ENCODE measurements at regions not wholly inside any gene's neighbourhood (a gene's known extent, or its start where the extent isn't known, plus 50 kb on each side); places are given as distances from the start of the nearest gene placed in this dataset.

- no peak overlapping the region for H3K4me3 ChIP-seq
- WGBS: 98% methylated on average over 5 of the region's 5 CpGs
- no peaks in the 10 kb centered on the region for H3K27me3 ChIP-seq (replicated peaks; ENCODE audit: insufficient read depth)
- intact Hi-C loops (cut with DNase I): no loop called here
- TF ChIP-seq POLR2A (IDR thresholded peaks at IDR 0.05): no peak
- TF ChIP-seq POLR2AphosphoS5 (IDR thresholded peaks at IDR 0.05): no peak
- no peak for TF ChIP-seq CTCF (IDR thresholded peaks at IDR 0.05)
- no peaks in the 10 kb centered on the region for H3K4me1 ChIP-seq (replicated peaks)
- H3K36me3 ChIP-seq: no peaks in the 10 kb centered on the region
- no peaks in the 10 kb centered on the region for H3K9me3 ChIP-seq
- DNase-seq (ENCODE audit: low spot score): no peak
- no peak overlapping the region for H3K27ac ChIP-seq
Observed at GRCh38 chr5:4909086-4909485, 231.0 kb upstream of the ADAMTS16 start.

- Histone ChIP-seq H3K27me3 (replicated peaks; ENCODE audit: insufficient read depth) (no peaks in the 10 kb centered on the region), H3K36me3 (no peaks in the 10 kb centered on the region), H3K4me3 (no peak overlapping the region), H3K9me3 (no peaks in the 10 kb centered on the region), H3K4me1 (replicated peaks) (no peaks in the 10 kb centered on the region), H3K27ac (no peak overlapping the region)
- no peak for DNase-seq (ENCODE audit: low spot score)
- TF ChIP-seq CTCF (IDR thresholded peaks at IDR 0.05) (no peak), POLR2A (IDR thresholded peaks at IDR 0.05) (no peak), POLR2AphosphoS5 (IDR thresholded peaks at IDR 0.05) (no peak)
- WGBS: 82% methylated on average over 6 of the region's 6 CpGs
- intact Hi-C loops (cut with DNase I): no loop called here
Observed at GRCh38 chr5:4911646-4912403, 228.3 kb upstream of the ADAMTS16 start.

- DNase-seq (ENCODE audit: low spot score): no peak
- H3K27ac ChIP-seq: no peak overlapping the region
- no peaks in the 10 kb centered on the region for H3K36me3 ChIP-seq
- no peaks in the 10 kb centered on the region for H3K27me3 ChIP-seq (replicated peaks; ENCODE audit: insufficient read depth)
- H3K9me3 ChIP-seq: no peaks in the 10 kb centered on the region
- WGBS: 79% methylated on average over 5 of the region's 5 CpGs
- TF ChIP-seq POLR2AphosphoS5 (IDR thresholded peaks at IDR 0.05) (no peak), POLR2A (IDR thresholded peaks at IDR 0.05) (no peak), CTCF (IDR thresholded peaks at IDR 0.05) (no peak)
- H3K4me1 ChIP-seq (replicated peaks): no peaks in the 10 kb centered on the region
- intact Hi-C loops (cut with DNase I): no loop called here
- H3K4me3 ChIP-seq: no peak overlapping the region
Observed at GRCh38 chr5:4921929-4922328, 218.2 kb upstream of the ADAMTS16 start.

- Histone ChIP-seq H3K27me3 (replicated peaks; ENCODE audit: insufficient read depth) (no peaks in the 10 kb centered on the region), H3K4me3 (no peak overlapping the region), H3K36me3 (no peaks in the 10 kb centered on the region), H3K27ac (no peak overlapping the region), H3K9me3 (no peaks in the 10 kb centered on the region), H3K4me1 (replicated peaks) (no peaks in the 10 kb centered on the region)
- intact Hi-C loops (cut with DNase I): no loop called here
- TF ChIP-seq POLR2AphosphoS5 (IDR thresholded peaks at IDR 0.05): no peak
- TF ChIP-seq CTCF (IDR thresholded peaks at IDR 0.05): no peak
- TF ChIP-seq POLR2A (IDR thresholded peaks at IDR 0.05): no peak
- 90% methylated on average over 4 of the region's 4 CpGs for WGBS
- no peak for DNase-seq (ENCODE audit: low spot score)
Observed at GRCh38 chr5:4924577-4924976, 215.6 kb upstream of the ADAMTS16 start.

- no peak for DNase-seq (ENCODE audit: low spot score)
- no peak for TF ChIP-seq POLR2A (IDR thresholded peaks at IDR 0.05)
- TF ChIP-seq CTCF (IDR thresholded peaks at IDR 0.05): no peak
- no peak for TF ChIP-seq POLR2AphosphoS5 (IDR thresholded peaks at IDR 0.05)
- no peaks in the 10 kb centered on the region for H3K36me3 ChIP-seq
- WGBS: 71% methylated on average over 2 of the region's 2 CpGs
- H3K4me3 ChIP-seq: no peak overlapping the region
- H3K4me1 ChIP-seq (replicated peaks): no peaks in the 10 kb centered on the region
- H3K27ac ChIP-seq: no peak overlapping the region
- no peaks in the 10 kb centered on the region for H3K9me3 ChIP-seq
- intact Hi-C loops (cut with DNase I): no loop called here
- no peaks in the 10 kb centered on the region for H3K27me3 ChIP-seq (replicated peaks; ENCODE audit: insufficient read depth)
Observed at GRCh38 chr5:4927097-4927496, 213.0 kb upstream of the ADAMTS16 start.

All from prostate gland (tissue), 2 donors.